HCT116 (cell line): ENCODE measurements at regions not wholly inside any gene's neighbourhood (a gene's known extent, or its start where the extent isn't known, plus 50 kb on each side); places are given as distances from the start of the nearest gene placed in this dataset.

Experiments
- ATAC-seq: fragments of 200-7000 bp; cut with Tn5 transposase; 2 replicates; pipeline ENCODE4 v1.9.1; 2020; ENCODE audit warnings: mild to moderate bottlenecking, moderate library complexity
- BruUV-seq: library from RNA; stranded (reverse); fragments of 400-500 nt; replicated peaks from 2 replicates; lab custom pipeline; 2021; lab: Mats Ljungman, UMichigan
- CTCF ChIA-PET: fragments of 300-600 bp; sonication (Branson Sonifier 250); formaldehyde crosslinking; loops from one replicate; lab custom pipeline; 2021; ENCODE audit warnings: antibody characterized with exemption; lab: Charles Lee
- POLR2A ChIA-PET: fragments of 300-600, 350-600 bp; sonication (Branson Sonifier 250); formaldehyde crosslinking; loops from one replicate; lab custom pipeline; 2021; ENCODE audit warnings: antibody characterized with exemption; lab: Charles Lee
- RAD21 ChIA-PET, 2 experiments: fragments of 300-600 bp; sonication (Branson Sonifier 250); formaldehyde crosslinking; loops; one replicate each; lab custom pipeline; 2023; ENCODE audit warnings: low total read pairs in 2 of 2; ENCODE audit not compliant: uncharacterized antibody in 2 of 2, unreplicated experiment in 2 of 2, low non-redundant PET in 1 of 2; lab: Charles Lee
- DNase-seq: peaks from one replicate; pipeline ENCODE4 v3.0.0-alpha.2; 2010; ENCODE audit warnings: low read depth, low spot score
- H2AFZ ChIP-seq: fragments of 200-600 bp; shearing (Covaris generic), sonication (generic); 2 replicates; pipeline ENCODE4 v1.6.1; 2017; ENCODE audit warnings: low read depth, mixed run types, mixed read lengths, antibody characterized with exemption, low read length; ENCODE audit not compliant: poor library complexity, severe bottlenecking
- H3K27ac ChIP-seq: 2 replicates; pipeline ENCODE4 v1.5.1; 2012; ENCODE audit warnings: low read depth, low read length
- H3K27me3 ChIP-seq: fragments of 200-600 bp; sonication (generic); 2 replicates; pipeline ENCODE4 v1.6.1; 2016; ENCODE audit warnings: mixed run types, low read length, mixed read lengths; ENCODE audit not compliant: insufficient read depth
- H3K36me3 ChIP-seq, 2 experiments: fragments of 200-500 bp in 1 of 2; fragments of 200-600 bp in 1 of 2; sonication (Bioruptor generic) in 1 of 2; sonication (generic) in 1 of 2; 2 replicates each; pipeline versions ENCODE4 v1.5.1 to v1.6.1; 2014 to 2016; ENCODE audit warnings: low read length in 2 of 2, inconsistent platforms in 1 of 2, mixed read lengths in 1 of 2, mixed run types in 1 of 2; ENCODE audit not compliant: insufficient read depth in 2 of 2, control insufficient read depth in 1 of 2
- H3K4me1 ChIP-seq, 2 experiments: fragments of 200-600 bp in 1 of 2; sonication (generic) in 1 of 2; 2 replicates each; pipeline versions ENCODE4 v1.5.1 to v1.6.1; 2012 to 2017; ENCODE audit warnings: low read length in 2 of 2, inconsistent platforms in 1 of 2, mild to moderate bottlenecking in 1 of 2, mixed read lengths in 1 of 2, mixed run types in 1 of 2, moderate library complexity in 1 of 2; ENCODE audit not compliant: insufficient read depth in 2 of 2, control insufficient read depth in 1 of 2
- H3K4me2 ChIP-seq: fragments of 200-600 bp; sonication (generic); 2 replicates; pipeline ENCODE4 v1.6.1; 2017; ENCODE audit warnings: mixed run types, low read length, mixed read lengths
- H3K4me3 ChIP-seq, 2 experiments: fragments of 200-600 bp in 1 of 2; sonication (generic) in 1 of 2; replicated peaks in 1 of 2; 2 replicates each; pipeline ENCODE4 v1.5.1; 2011 to 2016; ENCODE audit warnings: low read length in 2 of 2, control low read depth in 1 of 2, low read depth in 1 of 2, mild to moderate bottlenecking in 1 of 2, mixed read lengths in 1 of 2, mixed run types in 1 of 2
- H3K79me2 ChIP-seq: fragments of 200-600 bp; sonication (generic); 2 replicates; pipeline ENCODE4 v1.6.1; 2017; ENCODE audit warnings: mild to moderate bottlenecking, mixed run types, low read length, moderate library complexity, mixed read lengths; ENCODE audit not compliant: insufficient read depth
- H3K9ac ChIP-seq: fragments of 200-600 bp; sonication (generic); 2 replicates; pipeline ENCODE4 v1.6.1; 2016; ENCODE audit warnings: low read length, mixed read lengths
- H3K9me2 ChIP-seq: fragments of 200-600 bp; sonication (generic), shearing (Covaris generic); 2 replicates; pipeline ENCODE4 v1.6.1; 2017; ENCODE audit warnings: mixed run types, mild to moderate bottlenecking, moderate library complexity; ENCODE audit not compliant: insufficient read depth
- H3K9me3 ChIP-seq, 2 experiments: fragments of 200-500 bp in 1 of 2; fragments of 200-600 bp in 1 of 2; sonication (Bioruptor generic) in 1 of 2; sonication (generic) in 1 of 2; 2 replicates each; pipeline ENCODE4 v1.6.1; 2014 to 2017; ENCODE audit warnings: low read length in 2 of 2, mixed read lengths in 2 of 2, inconsistent platforms in 1 of 2, low read depth in 1 of 2, mild to moderate bottlenecking in 1 of 2, mixed run types in 1 of 2, moderate library complexity in 1 of 2; ENCODE audit not compliant: control insufficient read depth in 1 of 2, insufficient read depth in 1 of 2
- H4K20me1 ChIP-seq: fragments of 200-600 bp; sonication (generic), shearing (Covaris generic); 2 replicates; pipeline ENCODE4 v1.6.1; 2017; ENCODE audit warnings: mixed run types, mild to moderate bottlenecking, moderate library complexity; ENCODE audit not compliant: insufficient read depth
- CBX3 ChIP-seq: IDR thresholded peaks from 2 replicates; pipeline ENCODE4 v1.6.1; 2012; ENCODE audit warnings: low read depth
- CEBPB ChIP-seq: IDR thresholded peaks from 2 replicates; pipeline ENCODE4 v1.6.1; 2012; ENCODE audit warnings: low read depth
- EZH2 ChIP-seq: fragments of 200-600 bp; sonication (generic); IDR thresholded peaks from 2 replicates; pipeline ENCODE4 v1.6.1; 2017; ENCODE audit warnings: antibody characterized with exemption, mixed run types
- POLR2A ChIP-seq: IDR thresholded peaks from 2 replicates; pipeline ENCODE4 v1.7.0; 2011; ENCODE audit warnings: borderline replicate concordance; ENCODE audit not compliant: insufficient read depth, insufficient read length; ENCODE audit errors: extremely low read depth
- POLR2AphosphoS5 ChIP-seq: IDR thresholded peaks from 2 replicates; pipeline ENCODE4 v1.6.1; 2011; ENCODE audit warnings: mild to moderate bottlenecking, low read depth, low read length, moderate library complexity
- intact Hi-C: fragments of 100-400 bp; cut with micrococcal nuclease; formaldehyde crosslinking; loops from 2 replicates; pipeline ENCODE4 v1.10.0; 2022
- TF ChIP-seq, protein P1 (sequence below), 3 experiments: fragments of 200-600 bp in 1 of 3; sonication (generic) in 1 of 3; IDR thresholded peaks in 2 of 3; conservative IDR thresholded peaks in 1 of 3; 2 replicates each; pipeline ENCODE4 v1.5.1; 2012 to 2017; ENCODE audit warnings: low read depth in 2 of 3, low read length in 2 of 3, antibody characterized with exemption in 1 of 3, borderline replicate concordance in 1 of 3, control low read depth in 1 of 3, mild to moderate bottlenecking in 1 of 3, mixed read lengths in 1 of 3, mixed run types in 1 of 3, moderate library complexity in 1 of 3; ENCODE audit not compliant: insufficient read depth in 1 of 3

DNA sequence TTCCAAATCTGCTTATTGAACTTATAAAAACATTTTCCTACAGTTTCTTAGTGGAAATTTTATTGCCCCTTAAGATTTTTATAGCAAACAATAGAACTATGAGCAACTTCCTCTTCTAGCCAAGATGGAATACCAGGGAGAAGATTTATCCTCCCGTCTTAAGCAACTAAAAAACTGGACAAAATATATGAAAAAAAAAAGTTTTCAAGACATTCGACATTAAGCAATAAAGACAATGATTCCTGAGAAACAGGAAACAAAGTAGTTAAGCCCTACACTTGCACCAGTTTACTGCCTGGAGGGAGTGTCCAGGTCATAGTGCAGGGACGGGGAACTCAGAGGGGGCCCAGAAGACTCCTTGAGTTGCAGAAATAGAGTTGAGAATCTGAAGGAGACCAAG lies 516.1 kb upstream of the DIPK2B start:
- Histone ChIP-seq H3K4me2 (no peak overlapping the region), H3K36me3 (0 out of 4 replicates have a peak, but pooled peaks cover 0 to 8% of the 10 kb centered on the region in 2 experiments), H3K9me2 (no peaks in the 10 kb centered on the region), H3K9ac (peak overlapping the region; percentile 58), H3K4me3 (no peak overlapping the region), H3K27ac (peak overlapping the region; percentile 99), H3K9me3 (no peaks in the 10 kb centered on the region), H4K20me1 (no peaks in the 10 kb centered on the region), H2AFZ (no peak overlapping the region), H3K27me3 (no peaks in the 10 kb centered on the region), H3K4me1 (peaks cover 35 to 89% of the 10 kb centered on the region in 2 experiments), H3K79me2 (peaks cover 24% of the 10 kb centered on the region)
- TF ChIP-seq, protein P1, sequence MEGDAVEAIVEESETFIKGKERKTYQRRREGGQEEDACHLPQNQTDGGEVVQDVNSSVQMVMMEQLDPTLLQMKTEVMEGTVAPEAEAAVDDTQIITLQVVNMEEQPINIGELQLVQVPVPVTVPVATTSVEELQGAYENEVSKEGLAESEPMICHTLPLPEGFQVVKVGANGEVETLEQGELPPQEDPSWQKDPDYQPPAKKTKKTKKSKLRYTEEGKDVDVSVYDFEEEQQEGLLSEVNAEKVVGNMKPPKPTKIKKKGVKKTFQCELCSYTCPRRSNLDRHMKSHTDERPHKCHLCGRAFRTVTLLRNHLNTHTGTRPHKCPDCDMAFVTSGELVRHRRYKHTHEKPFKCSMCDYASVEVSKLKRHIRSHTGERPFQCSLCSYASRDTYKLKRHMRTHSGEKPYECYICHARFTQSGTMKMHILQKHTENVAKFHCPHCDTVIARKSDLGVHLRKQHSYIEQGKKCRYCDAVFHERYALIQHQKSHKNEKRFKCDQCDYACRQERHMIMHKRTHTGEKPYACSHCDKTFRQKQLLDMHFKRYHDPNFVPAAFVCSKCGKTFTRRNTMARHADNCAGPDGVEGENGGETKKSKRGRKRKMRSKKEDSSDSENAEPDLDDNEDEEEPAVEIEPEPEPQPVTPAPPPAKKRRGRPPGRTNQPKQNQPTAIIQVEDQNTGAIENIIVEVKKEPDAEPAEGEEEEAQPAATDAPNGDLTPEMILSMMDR (IDR thresholded peaks at IDR 0.05 in 2 of 3, conservative IDR thresholded peaks at IDR 0.05 in 1 of 3; ENCODE audit: borderline replicate concordance in 1 of 3, insufficient read depth in 1 of 3, low read depth in 2 of 3, low read length in 2 of 3), result no peak
- no peak for TF ChIP-seq CEBPB
- no peak for TF ChIP-seq POLR2AphosphoS5
- TF ChIP-seq EZH2, result no peak
- POLR2A ChIA-PET, result no interaction called here
- intact Hi-C loops, result no loop called here
- no TSS peak for BruUV-seq
- no peak for DNase-seq
- no peak for ATAC-seq
- CTCF ChIA-PET, result no interaction called here
- RAD21 ChIA-PET, result no interaction called here

DNA sequence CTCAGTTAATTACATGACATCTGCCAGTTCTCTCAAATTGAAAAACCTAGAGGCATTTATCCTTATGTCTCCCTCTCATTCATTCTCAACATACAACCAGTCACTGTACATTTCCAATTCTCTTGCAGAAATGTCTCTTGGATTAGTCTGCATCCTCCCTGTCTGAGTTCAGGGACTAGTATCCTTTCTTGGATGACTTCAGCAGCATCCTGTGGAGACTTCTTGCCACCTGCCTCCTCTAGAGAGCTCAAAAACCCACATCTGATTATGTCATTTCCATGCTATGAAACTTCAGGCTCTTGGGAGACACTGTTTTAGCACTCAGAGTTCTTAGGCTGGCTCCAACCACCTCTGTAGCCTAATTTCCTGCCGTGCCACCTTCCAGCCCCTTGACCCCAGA lies 515.1 kb upstream of the DIPK2B start:
- DNase-seq, result no peak
- TF ChIP-seq CBX3 (no peak), POLR2A (peak; percentile 14)
- ChIA-PET CTCF (interaction anchor here (1.5 kb wide), 1 partner anchor 200 kb away, joined by 4 read pairs; no protein-coding TSS in a partner anchor), POLR2A (interaction anchor here (1.6 kb wide), 1 partner anchor 55 kb away, joined by 7 read pairs; no protein-coding TSS in a partner anchor), RAD21 (no interaction called here)
- Histone ChIP-seq H2AFZ (no peak overlapping the region), H3K4me3 (no peak overlapping the region), H3K9ac (peak overlapping the region; percentile 58), H3K36me3 (0 out of 4 replicates have a peak, but pooled peaks cover 0 to 8% of the 10 kb centered on the region in 2 experiments), H3K27ac (peak overlapping the region; percentile 99), H3K4me2 (peak overlapping the region; percentile 29), H3K9me3 (no peaks in the 10 kb centered on the region), H4K20me1 (no peaks in the 10 kb centered on the region), H3K27me3 (no peaks in the 10 kb centered on the region), H3K79me2 (peaks cover 26% of the 10 kb centered on the region), H3K9me2 (no peaks in the 10 kb centered on the region), H3K4me1 (peaks cover 45 to 97% of the 10 kb centered on the region in 2 experiments)
- ATAC-seq, result no peak
- no TSS peak for BruUV-seq
- intact Hi-C loops, result no loop called here
